ENCODE measurements at regions not wholly inside any gene's neighbourhood (a gene's known extent, or its start where the extent isn't known, plus 50 kb on each side); places are given as distances from the start of the nearest gene placed in this dataset.

- TF ChIP-seq CTCF (IDR thresholded peaks at IDR 0.05) (no peak), POLR2AphosphoS5 (IDR thresholded peaks at IDR 0.05; ENCODE audit: insufficient read depth in 1 of 2, low read depth in 1 of 2) (no peak), POLR2A (IDR thresholded peaks at IDR 0.05) (no peak)
Observed at GRCh38 chrX:63934791-63935190, 149.8 kb upstream of the ARHGEF9 start.
